ENCODE measurements at regions not wholly inside any gene's neighbourhood (a gene's known extent, or its start where the extent isn't known, plus 50 kb on each side); places are given as distances from the start of the nearest gene placed in this dataset.

DNA sequence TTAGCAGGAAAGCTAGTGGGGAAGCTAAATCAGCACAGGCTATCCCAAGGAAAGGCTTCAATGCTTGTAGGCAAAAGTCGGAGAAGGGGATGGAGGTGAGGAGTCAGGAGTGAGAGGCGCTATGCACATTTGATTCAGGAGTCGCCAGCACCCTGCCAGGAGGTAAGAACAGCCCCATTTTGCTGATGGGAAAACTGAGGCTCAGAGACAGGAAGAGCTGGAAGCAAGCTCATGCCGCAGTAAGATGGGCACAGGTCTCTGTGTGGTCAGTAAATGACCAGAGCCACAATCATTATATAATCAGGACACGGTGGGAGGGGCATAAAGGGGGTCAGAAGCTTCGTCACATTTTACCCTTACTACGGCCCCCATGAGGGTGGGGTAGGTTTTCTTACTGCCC is 504.4 kb downstream of the MN1 start:
- DNase-seq (ENCODE audit: low read depth) = no peak
- TF ChIP-seq, protein P1, sequence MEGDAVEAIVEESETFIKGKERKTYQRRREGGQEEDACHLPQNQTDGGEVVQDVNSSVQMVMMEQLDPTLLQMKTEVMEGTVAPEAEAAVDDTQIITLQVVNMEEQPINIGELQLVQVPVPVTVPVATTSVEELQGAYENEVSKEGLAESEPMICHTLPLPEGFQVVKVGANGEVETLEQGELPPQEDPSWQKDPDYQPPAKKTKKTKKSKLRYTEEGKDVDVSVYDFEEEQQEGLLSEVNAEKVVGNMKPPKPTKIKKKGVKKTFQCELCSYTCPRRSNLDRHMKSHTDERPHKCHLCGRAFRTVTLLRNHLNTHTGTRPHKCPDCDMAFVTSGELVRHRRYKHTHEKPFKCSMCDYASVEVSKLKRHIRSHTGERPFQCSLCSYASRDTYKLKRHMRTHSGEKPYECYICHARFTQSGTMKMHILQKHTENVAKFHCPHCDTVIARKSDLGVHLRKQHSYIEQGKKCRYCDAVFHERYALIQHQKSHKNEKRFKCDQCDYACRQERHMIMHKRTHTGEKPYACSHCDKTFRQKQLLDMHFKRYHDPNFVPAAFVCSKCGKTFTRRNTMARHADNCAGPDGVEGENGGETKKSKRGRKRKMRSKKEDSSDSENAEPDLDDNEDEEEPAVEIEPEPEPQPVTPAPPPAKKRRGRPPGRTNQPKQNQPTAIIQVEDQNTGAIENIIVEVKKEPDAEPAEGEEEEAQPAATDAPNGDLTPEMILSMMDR (IDR thresholded peaks at IDR 0.05; ENCODE audit: low read depth, low read length, missing control alignments) = no peak
- no peak overlapping the region for H3K4me3 ChIP-seq (ENCODE audit: low read depth, low read length)

DNA sequence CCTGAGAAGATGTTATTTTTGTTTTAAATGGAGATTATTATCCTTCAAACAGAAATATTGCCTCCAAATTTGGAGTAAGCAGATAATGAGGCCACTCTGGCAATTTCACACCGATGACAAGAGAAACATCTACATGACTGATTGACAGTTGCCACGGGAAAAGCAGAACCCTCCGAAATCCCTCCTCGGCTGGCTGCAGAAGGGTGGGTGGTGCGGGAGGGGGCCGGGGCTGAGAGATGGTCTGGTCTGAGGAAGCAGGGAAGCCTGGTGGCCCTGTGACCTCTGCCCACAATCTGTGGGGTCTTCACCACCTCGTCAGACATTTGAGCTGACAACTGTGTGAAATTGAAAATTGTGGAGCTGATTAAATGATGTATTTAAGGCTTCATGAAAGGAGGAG is 503.2 kb downstream of the MN1 start:
- TF ChIP-seq, protein P1 (IDR thresholded peaks at IDR 0.05; ENCODE audit: low read depth, low read length, missing control alignments) = no peak
- DNase-seq (ENCODE audit: low read depth) = no peak

DNA sequence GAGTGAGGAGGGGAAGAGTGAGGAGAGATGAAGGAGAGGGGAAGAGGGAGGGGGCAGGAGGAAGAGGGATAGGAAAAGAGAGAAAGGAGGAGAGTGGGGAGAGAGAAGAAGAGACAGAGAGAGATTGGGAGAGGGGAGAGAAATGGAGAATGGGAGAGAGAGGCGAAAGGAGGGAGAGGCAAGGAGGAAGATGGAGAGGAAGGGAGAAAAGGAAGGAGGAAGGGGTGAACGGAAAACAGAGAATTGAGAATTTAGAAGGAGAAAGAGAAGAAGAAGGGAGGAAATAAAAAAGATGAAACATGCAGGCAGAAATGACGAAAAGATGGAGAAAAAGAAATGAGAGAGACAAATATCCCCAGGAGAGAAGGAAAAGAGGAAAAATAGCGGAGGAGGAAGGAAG is 502.8 kb downstream of the MN1 start:
- no peak overlapping the region for H3K4me3 ChIP-seq (ENCODE audit: low read depth, low read length)
- TF ChIP-seq, protein P1 (IDR thresholded peaks at IDR 0.05; ENCODE audit: low read depth, low read length, missing control alignments) = no peak

More for the DNA sequence above, 503.2 kb downstream of the MN1 start:
- H3K4me3 ChIP-seq (ENCODE audit: low read depth, low read length) = no peak overlapping the region

DNA sequence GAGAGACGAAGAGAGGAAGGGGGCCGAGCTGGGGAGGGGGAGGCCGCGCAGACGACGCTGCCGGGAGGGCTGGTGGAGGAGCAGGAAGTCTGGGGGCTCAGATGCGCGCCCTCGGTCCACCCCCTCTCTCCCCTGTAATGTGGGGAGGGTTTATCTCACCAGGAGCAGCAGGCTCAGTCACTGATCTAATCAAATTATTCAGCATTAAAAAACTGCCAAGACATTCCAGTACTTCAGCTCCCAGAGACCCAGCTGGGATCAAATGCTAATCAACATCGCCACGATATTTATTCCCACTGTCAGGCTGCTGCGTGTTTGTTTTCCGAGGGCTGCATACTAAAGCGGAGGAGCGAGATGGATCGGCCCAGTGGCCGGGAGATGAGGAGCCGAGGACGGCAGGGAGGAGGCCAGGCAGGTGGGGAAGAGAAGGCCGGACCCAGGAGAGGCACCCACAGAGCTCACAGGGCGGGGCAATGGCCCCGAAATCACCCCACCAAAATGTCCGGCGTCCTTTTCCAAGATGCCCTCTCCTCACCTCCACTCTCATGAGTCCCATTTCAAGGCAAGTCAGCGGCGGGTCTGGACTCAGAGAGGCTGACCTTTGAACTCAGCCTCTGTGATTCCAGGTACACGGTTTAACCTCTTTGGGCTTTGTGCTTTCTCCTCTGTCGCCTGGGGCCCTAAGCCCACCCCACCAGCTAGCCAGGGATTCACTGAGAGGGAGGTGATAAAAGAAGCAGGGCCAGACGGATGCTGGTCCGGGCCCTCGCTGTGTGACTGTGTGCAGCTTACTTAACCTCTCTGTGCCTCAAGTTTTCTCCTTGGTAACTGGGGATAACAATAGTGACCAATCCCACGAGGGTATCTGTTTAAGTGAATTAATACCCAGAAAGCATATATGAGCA is 502.1 kb downstream of the MN1 start:
- H3K4me3 ChIP-seq (ENCODE audit: low read depth, low read length) = no peak overlapping the region
- TF ChIP-seq, protein P1 (IDR thresholded peaks at IDR 0.05; ENCODE audit: low read depth, low read length, missing control alignments) = no peak
- no peak for DNase-seq (ENCODE audit: low read depth)

More for the DNA sequence above, 502.8 kb downstream of the MN1 start:
- no peak for DNase-seq (ENCODE audit: low read depth)

DNA sequence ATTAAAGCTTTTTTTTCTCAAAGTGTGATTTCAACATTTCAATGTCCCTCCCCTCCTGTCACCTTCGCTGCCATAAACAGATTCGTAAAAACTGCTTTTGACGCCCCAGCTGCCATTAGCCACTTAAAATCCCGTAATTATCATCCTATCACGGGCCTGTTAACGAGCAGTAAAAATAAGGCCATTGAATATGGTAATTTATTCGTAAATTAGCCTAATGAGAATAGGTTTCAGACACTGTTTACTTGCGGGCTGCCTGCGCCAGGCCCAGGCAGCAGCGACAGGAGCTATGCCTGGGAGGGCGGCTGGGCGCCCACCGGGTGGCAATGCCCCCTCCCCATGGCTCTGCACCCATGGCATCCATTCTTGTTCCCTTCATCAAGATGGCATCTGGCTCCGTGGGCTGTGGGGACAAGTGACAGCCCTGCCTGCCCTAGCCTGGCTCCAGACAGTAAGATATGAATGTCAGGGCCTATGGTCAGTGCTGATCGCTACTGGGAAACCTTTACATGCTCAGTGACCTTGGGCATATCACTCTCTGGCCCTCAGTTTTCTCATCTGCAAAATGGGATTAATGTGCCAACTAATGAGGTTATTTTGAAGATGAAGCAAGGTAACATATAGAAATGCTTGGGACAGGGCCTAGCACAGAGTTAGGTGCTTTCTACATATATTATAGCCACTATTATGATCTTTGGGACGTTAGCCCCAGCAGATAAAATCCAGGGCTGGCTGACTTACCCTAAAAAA is 500.8 kb downstream of the MN1 start:
- H3K4me3 ChIP-seq (ENCODE audit: low read depth, low read length) = no peak overlapping the region
- DNase-seq (ENCODE audit: low read depth) = no peak
- TF ChIP-seq, protein P1 (IDR thresholded peaks at IDR 0.05; ENCODE audit: low read depth, low read length, missing control alignments) = no peak

DNA sequence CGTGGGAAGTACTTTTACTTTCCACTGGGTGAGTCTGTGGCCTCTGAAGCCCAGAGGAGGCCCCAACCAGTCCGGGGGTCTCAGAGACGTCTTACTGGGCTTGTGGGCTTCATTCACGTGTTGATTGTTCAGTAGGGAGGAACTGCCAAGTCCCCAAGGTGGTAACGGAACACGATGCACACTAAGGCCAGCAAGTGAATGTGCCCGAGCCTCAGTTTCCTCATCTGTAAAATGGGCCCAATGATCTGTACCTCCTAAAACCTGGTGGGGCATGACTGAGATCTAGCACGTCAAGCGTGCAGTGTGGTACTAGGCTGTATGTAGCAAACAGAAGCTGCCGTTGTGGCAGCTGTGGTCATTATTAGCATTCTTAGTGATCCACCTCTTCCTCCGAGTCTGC is 499.1 kb downstream of the MN1 start:
- DNase-seq (ENCODE audit: low read depth) = no peak
- TF ChIP-seq, protein P1 (IDR thresholded peaks at IDR 0.05; ENCODE audit: low read depth, low read length, missing control alignments) = no peak
- H3K4me3 ChIP-seq (ENCODE audit: low read depth, low read length) = no peak overlapping the region
